ENCODE measurements at regions not wholly inside any gene's neighbourhood (a gene's known extent, or its start where the extent isn't known, plus 50 kb on each side); places are given as distances from the start of the nearest gene placed in this dataset.

DNA sequence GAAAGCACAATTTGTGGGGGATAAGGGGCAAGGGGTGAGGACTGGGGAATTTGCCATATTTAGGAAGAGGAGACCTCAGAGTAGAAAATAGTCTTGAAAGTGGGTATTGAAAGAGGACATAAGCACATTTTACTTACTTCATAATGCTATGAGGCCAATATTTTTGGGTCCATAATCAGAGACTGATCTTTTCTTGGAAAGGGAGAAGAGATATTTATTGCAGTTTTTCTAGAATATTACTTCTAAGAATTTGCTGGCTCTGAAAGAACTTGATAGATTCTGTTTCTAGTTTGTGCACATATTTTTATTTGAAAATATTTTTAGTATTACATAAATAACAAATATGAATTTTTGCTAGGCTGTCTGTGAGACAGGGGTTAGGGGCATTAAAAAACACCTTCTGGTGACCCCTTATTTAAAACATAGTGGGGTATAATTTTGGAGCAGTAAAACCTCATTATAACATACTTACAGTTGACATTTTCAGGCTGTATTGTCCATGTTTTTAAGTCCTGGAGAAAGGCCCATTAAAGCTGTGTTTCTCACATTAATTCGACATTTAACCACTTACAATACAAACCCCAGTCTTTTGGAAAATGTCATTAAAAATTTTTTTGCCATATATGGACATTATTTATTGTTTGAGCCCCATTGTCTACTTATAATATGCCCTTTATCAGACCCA lies 118.9 kb upstream of the NFIB start:
- Histone ChIP-seq H3K9me3 (ENCODE audit: control insufficient read depth, insufficient read depth, low read length) (peaks cover 5% of the 10 kb centered on the region), H3K27me3 (ENCODE audit: control insufficient read depth, insufficient read depth, low read length) (peaks cover 28% of the 10 kb centered on the region), H3K4me3 (ENCODE audit: low read depth, low read length) (no peak overlapping the region), H3K27ac (ENCODE audit: low read depth, low read length) (no peak overlapping the region)
- TF ChIP-seq, protein P1, sequence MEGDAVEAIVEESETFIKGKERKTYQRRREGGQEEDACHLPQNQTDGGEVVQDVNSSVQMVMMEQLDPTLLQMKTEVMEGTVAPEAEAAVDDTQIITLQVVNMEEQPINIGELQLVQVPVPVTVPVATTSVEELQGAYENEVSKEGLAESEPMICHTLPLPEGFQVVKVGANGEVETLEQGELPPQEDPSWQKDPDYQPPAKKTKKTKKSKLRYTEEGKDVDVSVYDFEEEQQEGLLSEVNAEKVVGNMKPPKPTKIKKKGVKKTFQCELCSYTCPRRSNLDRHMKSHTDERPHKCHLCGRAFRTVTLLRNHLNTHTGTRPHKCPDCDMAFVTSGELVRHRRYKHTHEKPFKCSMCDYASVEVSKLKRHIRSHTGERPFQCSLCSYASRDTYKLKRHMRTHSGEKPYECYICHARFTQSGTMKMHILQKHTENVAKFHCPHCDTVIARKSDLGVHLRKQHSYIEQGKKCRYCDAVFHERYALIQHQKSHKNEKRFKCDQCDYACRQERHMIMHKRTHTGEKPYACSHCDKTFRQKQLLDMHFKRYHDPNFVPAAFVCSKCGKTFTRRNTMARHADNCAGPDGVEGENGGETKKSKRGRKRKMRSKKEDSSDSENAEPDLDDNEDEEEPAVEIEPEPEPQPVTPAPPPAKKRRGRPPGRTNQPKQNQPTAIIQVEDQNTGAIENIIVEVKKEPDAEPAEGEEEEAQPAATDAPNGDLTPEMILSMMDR (IDR thresholded peaks at IDR 0.05; ENCODE audit: low read depth, low read length) = no peak
- POLR2A ChIA-PET = no interaction called here
- CTCF ChIA-PET = interaction anchor here (1.5 to 4.7 kb wide), 4 partner anchors 16 to 1005 kb away, joined by 4 to 24 read pairs (median 9); no protein-coding TSS in a partner anchor
- no peak for DNase-seq (ENCODE audit: low read depth, low spot score)

DNA sequence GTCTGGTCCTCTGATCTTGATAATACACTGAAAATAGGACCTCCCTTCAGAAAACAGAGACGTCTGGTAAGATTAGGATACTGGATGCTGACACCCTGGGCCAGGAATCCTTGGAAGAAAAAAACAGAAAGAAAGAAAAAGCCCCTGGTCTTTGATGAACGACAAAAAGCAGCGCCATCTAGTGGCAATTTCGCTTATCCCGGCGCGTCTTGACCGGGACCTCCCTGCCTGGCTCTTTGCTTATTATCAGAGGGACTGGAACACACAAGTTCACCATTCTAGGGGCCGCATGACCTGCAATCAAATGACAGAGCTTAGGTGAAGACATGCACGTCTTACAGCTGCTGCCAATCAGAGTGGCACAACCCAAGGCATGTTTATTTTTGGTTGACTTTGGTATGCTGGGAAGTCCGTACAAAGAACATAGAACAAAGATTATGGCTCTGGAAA lies 114.9 kb upstream of the NFIB start:
- no peak overlapping the region for H3K4me3 ChIP-seq (ENCODE audit: low read depth, low read length)
- CTCF ChIA-PET = interaction anchor here (0.6 to 7.4 kb wide), 32 partner anchors 8 to 1395 kb away, joined by 3 to 94 read pairs (median 4); no protein-coding TSS in a partner anchor
- H3K27me3 ChIP-seq (ENCODE audit: control insufficient read depth, insufficient read depth, low read length) = peaks cover 26% of the 10 kb centered on the region
- POLR2A ChIA-PET = no interaction called here
- TF ChIP-seq, protein P1 (IDR thresholded peaks at IDR 0.05; ENCODE audit: low read depth, low read length) = peak; percentile 78
- H3K27ac ChIP-seq (ENCODE audit: low read depth, low read length) = no peak overlapping the region
- H3K9me3 ChIP-seq (ENCODE audit: control insufficient read depth, insufficient read depth, low read length) = peaks cover 5% of the 10 kb centered on the region; the same call in 1 of the 2 replicates
- peak; percentile 44 for DNase-seq (ENCODE audit: low read depth, low spot score)

DNA sequence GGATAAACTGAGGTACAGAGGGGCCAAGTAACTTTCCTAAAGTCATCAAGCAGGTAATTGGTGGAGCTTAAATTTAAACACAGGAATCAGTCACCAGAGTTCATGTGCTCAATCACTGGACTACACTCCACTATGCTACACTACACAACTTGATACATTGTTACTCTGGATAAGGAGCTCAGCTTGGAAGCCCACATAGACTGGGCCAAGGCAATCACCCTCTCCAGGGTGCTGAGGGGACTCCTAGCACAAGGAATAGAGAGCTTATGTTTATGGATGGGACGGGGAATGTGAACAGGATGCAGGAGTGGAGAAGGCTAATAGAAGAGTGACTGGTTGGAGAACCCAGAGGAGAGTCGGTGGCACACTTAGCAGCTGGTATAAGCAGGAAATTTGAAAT lies 113.5 kb upstream of the NFIB start:
- Histone ChIP-seq H3K27me3 (ENCODE audit: control insufficient read depth, insufficient read depth, low read length) (peaks cover 25% of the 10 kb centered on the region), H3K27ac (ENCODE audit: low read depth, low read length) (no peak overlapping the region), H3K4me3 (ENCODE audit: low read depth, low read length) (no peak overlapping the region), H3K9me3 (ENCODE audit: control insufficient read depth, insufficient read depth, low read length) (peaks cover 5% of the 10 kb centered on the region; the same call in 1 of the 2 replicates)
- POLR2A ChIA-PET = no interaction called here
- no peak for DNase-seq (ENCODE audit: low read depth, low spot score)
- CTCF ChIA-PET = interaction anchor here (0.8 to 7.4 kb wide), 11 partner anchors 10 to 1729 kb away, joined by 3 to 94 read pairs (median 4); no protein-coding TSS in a partner anchor
- TF ChIP-seq, protein P1 (IDR thresholded peaks at IDR 0.05; ENCODE audit: low read depth, low read length) = no peak

- ChIA-PET CTCF (interaction anchor here (0.7 to 7.4 kb wide), 7 partner anchors 8 to 1073 kb away, joined by 3 to 94 read pairs (median 7); no protein-coding TSS in a partner anchor), POLR2A (no interaction called here)
- H3K9me3 ChIP-seq (ENCODE audit: control insufficient read depth, insufficient read depth, low read length) = no peaks in the 10 kb centered on the region
- H3K27me3 ChIP-seq (ENCODE audit: control insufficient read depth, insufficient read depth, low read length) = peaks cover 12% of the 10 kb centered on the region
- DNase-seq (ENCODE audit: low read depth, low spot score) = no peak
- no peak overlapping the region for H3K27ac ChIP-seq (ENCODE audit: low read depth, low read length)
- TF ChIP-seq, protein P1 (IDR thresholded peaks at IDR 0.05; ENCODE audit: low read depth, low read length) = no peak
- no peak overlapping the region for H3K4me3 ChIP-seq (ENCODE audit: low read depth, low read length)
These were observed 111.0 kb upstream of the NFIB start for GRCh38 chr9:14424983-14425382.

DNA sequence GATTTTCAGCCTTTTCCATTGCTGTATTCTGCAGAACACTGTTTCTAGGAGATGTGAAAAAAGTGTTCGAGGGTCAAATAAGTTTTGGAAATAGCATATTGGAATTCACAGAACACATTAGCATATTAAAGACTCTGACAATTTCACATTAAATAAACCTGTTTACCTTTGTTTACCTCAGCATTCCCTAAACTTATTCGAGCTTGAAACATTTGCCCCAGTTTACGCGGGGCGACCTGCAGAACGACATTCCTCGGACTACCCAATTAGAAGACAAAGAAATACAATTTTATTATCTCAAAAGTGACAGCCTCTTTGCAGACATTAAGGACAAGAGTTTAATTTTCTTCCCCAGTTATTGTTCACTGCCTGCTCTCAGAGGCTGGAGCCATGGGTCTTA lies 110.3 kb upstream of the NFIB start:
- H3K27me3 ChIP-seq (ENCODE audit: control insufficient read depth, insufficient read depth, low read length) = peaks cover 19% of the 10 kb centered on the region
- no peak for DNase-seq (ENCODE audit: low read depth, low spot score)
- POLR2A ChIA-PET = interaction anchor here (0.9 kb wide), 1 partner anchor 10 kb away, joined by 3 read pairs; no protein-coding TSS in a partner anchor
- H3K4me3 ChIP-seq (ENCODE audit: low read depth, low read length) = no peak overlapping the region
- no peak overlapping the region for H3K27ac ChIP-seq (ENCODE audit: low read depth, low read length)
- CTCF ChIA-PET = interaction anchor here (0.7 to 7.4 kb wide), 7 partner anchors 8 to 1073 kb away, joined by 3 to 94 read pairs (median 7); no protein-coding TSS in a partner anchor
- TF ChIP-seq, protein P1 (IDR thresholded peaks at IDR 0.05; ENCODE audit: low read depth, low read length) = no peak
- no peaks in the 10 kb centered on the region for H3K9me3 ChIP-seq (ENCODE audit: control insufficient read depth, insufficient read depth, low read length)
